Middle frontal gyrus (tissue), 1 donor: ENCODE measurements at regions not wholly inside any gene's neighbourhood (a gene's known extent, or its start where the extent isn't known, plus 50 kb on each side); places are given as distances from the start of the nearest gene placed in this dataset.
"Not testable (repeated sequence)": the region's sequence is repeated elsewhere in the genome, so short reads cannot be mapped to it uniquely, and the experiment has no call there.

ENCODE experiments used
- DNase-seq: peaks from one replicate; pipeline ENCODE4 v3.0.0-alpha.2; 2015; ENCODE audit warnings: low spot score; ENCODE audit errors: extremely low spot score

- no peak for DNase-seq
Measured at GRCh38 chr18:54662986-54663385, 71.9 kb downstream of the DYNAP start.

GRCh38 chr18:54669701-54670100 lies 78.7 kb downstream of the DYNAP start:
- not testable (repeated sequence) for DNase-seq

- peak; percentile 66 for DNase-seq
Measured at GRCh38 chr18:54671291-54671881, 80.3 kb downstream of the DYNAP start.

GRCh38 chr18:54672109-54672508 lies 81.1 kb downstream of the DYNAP start:
- DNase-seq: no peak

- DNase-seq: no peak
Measured at GRCh38 chr18:54672846-54673475, 81.9 kb downstream of the DYNAP start.

- no peak for DNase-seq
Measured at GRCh38 chr18:54673936-54674335, 82.9 kb downstream of the DYNAP start.

- DNase-seq: no peak
Measured at GRCh38 chr18:54675076-54675475, 84.0 kb downstream of the DYNAP start.

GRCh38 chr18:54679318-54680149 lies 88.5 kb downstream of the DYNAP start:
- peak; percentile 75 for DNase-seq

- no peak for DNase-seq
Measured at GRCh38 chr18:54684784-54685183, 93.7 kb downstream of the DYNAP start.

- DNase-seq: no peak
Measured at GRCh38 chr18:54689319-54689718, 98.3 kb downstream of the DYNAP start.

- no peak for DNase-seq
Measured at GRCh38 chr18:54690198-54690597, 99.2 kb downstream of the DYNAP start.

- DNase-seq: no peak
Measured at GRCh38 chr18:54692463-54692862, 101.4 kb downstream of the DYNAP start.

- DNase-seq: no peak
Measured at GRCh38 chr18:54696616-54697293, 105.7 kb downstream of the DYNAP start.

- DNase-seq: no peak
Measured at GRCh38 chr18:54700580-54700979, 109.5 kb downstream of the DYNAP start.

- no peak for DNase-seq
Measured at GRCh38 chr18:54702686-54703085, 111.6 kb downstream of the DYNAP start.

GRCh38 chr18:54710074-54710899 lies 118.0 kb upstream of the RAB27B start:
- no peak for DNase-seq

GRCh38 chr18:54710900-54711281 lies 117.4 kb upstream of the RAB27B start:
- DNase-seq: no peak

- no peak for DNase-seq
Measured at GRCh38 chr18:54712306-54712705, 116.0 kb upstream of the RAB27B start.

- no peak for DNase-seq
Measured at GRCh38 chr18:54712758-54713157, 115.5 kb upstream of the RAB27B start.

GRCh38 chr18:54713386-54713785 lies 114.9 kb upstream of the RAB27B start:
- no peak for DNase-seq

- DNase-seq: no peak
Measured at GRCh38 chr18:54714851-54715250, 113.4 kb upstream of the RAB27B start.
